GM19468 (cell line): ENCODE measurements at regions not wholly inside any gene's neighbourhood (a gene's known extent, or its start where the extent isn't known, plus 50 kb on each side); places are given as distances from the start of the nearest gene placed in this dataset.
"Not testable (repeated sequence)": the region's sequence is repeated elsewhere in the genome, so short reads cannot be mapped to it uniquely, and the experiment has no call there.

Experiments used
- ATAC-seq: cut with Tn5 transposase; IDR thresholded peaks from one replicate; pipeline ENCODE4 v1.9.1; 2021; ENCODE audit warnings: mild to moderate bottlenecking, moderate library complexity, moderate number of reproducible peaks; ENCODE audit not compliant: unreplicated experiment; ENCODE audit errors: extremely low read depth

GRCh38 chr10:121310151-121310711, 288.0 kb downstream of the FGFR2 start:
- ATAC-seq = no peak

DNA sequence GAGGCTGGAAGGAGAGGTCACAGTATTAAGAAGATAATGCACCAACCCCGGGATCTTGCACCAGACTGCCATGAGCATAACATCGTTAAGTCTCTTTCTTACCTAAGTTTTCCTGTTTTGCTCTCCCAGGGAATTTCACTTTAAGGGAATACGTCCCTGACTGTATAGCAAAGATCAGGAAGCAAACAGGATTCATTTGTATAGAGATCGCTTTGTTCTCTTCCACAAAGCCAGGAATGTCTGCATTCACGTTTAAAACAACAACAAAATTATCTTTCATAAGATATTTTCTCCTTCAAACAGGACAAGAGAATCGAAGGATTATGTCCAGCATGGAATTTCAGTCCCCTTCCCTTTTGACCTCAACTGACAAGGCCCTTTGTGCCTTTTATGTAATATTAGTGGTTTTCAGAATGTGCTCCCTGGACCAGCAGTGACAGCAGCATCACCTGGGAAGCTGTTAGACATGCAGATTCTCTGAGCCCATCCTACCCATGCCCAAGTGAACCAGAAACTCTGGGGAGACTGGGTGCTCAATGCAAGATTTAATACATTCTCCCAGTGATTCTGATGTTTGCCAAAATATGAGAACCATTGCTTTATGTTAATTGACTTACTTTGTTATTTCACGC, 286.3 kb downstream of the FGFR2 start:
- no peak for ATAC-seq

DNA sequence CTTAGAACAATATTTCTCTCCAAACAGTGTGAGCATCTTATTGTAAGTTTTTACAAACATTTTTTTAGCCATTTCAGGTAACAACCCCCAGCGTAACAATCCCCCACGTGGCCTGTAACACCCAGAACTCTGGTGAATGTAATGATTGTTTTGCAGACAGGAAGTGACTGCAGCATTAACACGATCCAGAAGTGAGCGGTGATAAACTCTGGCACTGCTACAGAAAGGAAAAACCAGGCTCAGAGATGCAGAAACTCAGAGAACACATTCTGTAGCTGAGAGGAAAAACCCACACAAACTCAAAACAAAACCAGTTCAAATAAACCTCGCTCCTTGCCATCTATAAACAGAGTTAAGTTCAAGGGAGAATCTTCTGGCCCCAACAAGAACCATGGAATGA, 285.7 kb downstream of the FGFR2 start:
- no peak for ATAC-seq

- no peak for ATAC-seq
Observed at GRCh38 chr10:121313119-121313875, 284.9 kb downstream of the FGFR2 start.

DNA sequence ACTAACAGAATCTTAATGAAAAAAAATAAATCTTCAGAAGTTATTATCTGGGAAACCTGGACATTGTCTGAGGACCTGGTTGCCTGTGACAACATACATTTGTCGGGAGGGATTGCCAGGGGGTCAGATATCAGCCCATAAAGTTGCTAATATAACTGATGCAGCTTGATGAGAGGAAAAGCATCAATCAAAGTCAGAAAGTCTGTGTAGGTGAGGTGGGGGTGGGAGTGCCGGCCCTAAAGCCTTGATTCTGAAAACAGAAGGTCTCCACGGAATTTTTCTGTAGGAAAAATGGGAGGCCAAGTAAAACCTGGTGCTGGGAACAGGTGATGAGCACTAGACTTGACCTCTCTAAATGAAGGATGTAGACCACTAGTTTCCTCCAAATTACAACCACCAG, 281.8 kb downstream of the FGFR2 start:
- ATAC-seq = no peak

- ATAC-seq = no peak
Observed at GRCh38 chr10:121317374-121317773, 280.9 kb downstream of the FGFR2 start.

DNA sequence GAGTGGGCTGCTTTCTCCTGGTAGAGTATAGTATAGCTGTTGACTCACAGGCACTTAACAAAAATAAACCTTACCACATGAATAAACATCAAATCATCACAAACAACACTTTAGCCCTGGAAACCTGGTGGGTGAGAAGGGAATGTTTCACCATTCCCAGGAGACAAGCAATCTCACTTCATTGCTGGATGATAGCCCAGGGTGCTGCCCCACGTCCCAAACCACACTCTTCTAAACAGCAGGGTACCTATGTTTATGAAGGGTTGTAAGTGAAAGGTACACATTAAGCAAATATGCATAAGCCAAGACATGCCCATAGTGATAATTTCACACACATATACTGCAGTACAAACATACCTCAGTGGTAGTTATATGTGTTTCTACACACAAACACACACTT, 276.2 kb downstream of the FGFR2 start:
- ATAC-seq = no peak

DNA sequence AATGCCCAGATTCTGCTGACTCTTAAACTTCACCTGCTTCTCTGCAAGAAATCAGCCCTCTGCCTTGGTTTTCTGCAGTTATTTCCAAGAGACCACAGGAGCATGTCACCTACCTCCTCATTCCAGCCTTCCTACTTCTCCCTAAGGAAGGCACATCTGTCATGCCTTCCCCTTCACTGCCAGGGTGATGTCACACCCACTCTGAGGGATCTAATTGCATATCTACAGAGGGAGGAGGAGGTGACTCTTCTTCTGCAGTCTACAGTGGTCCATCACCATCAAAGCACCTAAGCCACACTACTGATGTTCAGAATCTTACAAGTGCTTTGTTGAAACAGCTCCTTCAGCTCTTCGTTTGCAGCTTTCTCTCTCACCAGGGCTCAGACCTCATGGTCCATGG, 275.5 kb downstream of the FGFR2 start:
- ATAC-seq = no peak

- no peak for ATAC-seq
Observed at GRCh38 chr10:121323443-121323842, 274.8 kb downstream of the FGFR2 start.

DNA sequence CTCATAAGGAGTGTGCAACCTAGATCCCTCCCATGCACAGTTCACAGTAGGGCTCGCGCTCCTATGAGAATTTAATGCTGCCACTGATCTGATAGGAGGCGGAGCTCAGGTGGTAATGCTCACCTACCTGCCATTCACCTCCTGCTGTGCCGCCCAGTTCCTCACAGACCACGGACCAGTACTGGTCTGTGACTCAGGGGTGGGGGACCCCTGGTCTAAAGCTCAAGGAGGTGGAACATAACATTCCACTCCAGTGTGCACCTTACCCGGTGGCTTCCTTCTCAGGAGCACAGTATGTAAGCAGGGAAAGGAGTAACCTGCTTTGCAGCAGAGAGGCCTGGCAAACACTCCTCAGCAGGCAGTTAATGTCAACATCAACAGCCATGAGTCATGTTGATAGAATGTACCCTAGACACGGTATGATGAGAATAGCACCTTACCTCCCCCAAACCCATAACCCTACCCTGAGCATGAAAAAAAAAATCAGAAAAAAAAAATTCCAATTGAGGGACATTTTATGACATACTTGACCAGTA, 273.5 kb downstream of the FGFR2 start:
- no peak for ATAC-seq

GRCh38 chr10:121325490-121326231, 272.6 kb downstream of the FGFR2 start:
- ATAC-seq = no peak

DNA sequence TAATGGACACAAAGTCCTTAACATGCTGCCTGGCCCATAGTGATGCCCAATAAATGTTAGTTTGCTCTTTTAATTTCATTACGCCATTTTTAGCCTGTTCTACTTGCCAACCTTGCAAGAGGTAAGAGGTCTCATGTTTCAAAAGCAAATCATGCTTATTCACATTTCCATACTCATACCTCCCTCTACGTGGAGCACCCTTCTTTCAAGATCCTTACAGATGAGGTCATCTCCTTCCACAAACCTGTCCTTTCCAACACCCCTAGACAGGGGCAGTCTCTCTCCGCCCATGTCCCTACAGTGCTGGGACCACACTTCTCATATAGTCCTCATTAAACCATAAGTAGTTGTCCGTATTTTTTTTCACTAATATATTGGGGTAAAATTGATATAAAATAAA, 271.3 kb downstream of the FGFR2 start:
- ATAC-seq = no peak

DNA sequence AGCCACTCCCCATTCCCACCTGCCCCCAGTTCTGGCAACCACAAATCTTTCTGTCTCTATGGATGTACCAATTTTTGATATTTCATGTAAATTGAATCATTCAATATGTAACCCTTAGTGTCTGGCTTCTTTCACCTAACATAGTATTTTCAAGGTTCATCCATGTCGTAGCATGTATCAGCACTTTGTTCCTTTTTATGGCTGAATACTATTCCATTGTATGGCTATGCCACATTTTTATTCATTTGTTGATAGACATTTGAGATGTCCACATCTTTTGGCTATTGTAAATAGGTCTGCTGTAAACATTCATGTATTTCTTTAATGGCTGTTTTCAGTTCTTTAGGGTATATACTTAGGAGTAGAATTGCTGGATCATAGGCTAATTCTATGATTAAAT, 270.5 kb downstream of the FGFR2 start:
- no peak for ATAC-seq

DNA sequence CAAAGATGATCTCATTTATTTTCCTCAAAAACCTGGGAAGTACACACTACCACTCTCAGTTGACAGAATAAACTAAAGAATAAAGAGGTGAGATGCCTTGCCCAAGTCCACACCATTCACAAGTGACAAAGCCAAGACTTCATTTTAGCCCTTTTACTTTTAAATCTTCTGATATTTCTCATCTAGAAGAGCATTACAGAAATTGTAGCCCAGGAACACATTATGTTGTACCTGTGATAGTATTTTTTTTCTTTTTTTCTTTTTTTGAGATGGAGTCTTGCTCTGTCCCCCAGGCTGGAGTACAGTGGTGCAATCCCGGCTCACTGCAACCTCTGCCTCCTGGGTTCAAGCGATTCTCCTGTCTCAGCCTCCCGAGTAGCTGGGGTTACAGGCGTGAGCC, 268.6 kb downstream of the FGFR2 start:
- ATAC-seq = not testable (repeated sequence)

GRCh38 chr10:121330563-121330962, 267.7 kb downstream of the FGFR2 start:
- ATAC-seq = no peak

DNA sequence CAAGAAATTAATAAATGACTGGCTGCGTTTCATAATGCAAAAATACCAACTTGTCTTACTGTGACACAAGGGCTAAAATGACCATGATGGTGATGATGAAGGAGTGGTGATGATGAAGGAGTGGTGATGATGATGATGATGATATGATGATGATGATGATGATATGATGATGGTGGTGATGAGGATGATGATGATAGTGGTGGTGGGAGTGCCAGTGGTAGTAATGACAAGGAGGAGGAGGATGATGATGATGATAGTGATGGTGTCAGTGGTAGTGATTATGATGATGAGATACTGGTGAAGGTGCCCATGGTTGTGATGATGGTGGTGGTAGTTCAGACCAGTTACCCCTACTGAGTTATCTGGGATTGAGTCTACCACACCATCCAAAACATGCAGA, 265.9 kb downstream of the FGFR2 start:
- ATAC-seq = no peak

- ATAC-seq = no peak
Observed at GRCh38 chr10:121332829-121333765, 265.1 kb downstream of the FGFR2 start.

DNA sequence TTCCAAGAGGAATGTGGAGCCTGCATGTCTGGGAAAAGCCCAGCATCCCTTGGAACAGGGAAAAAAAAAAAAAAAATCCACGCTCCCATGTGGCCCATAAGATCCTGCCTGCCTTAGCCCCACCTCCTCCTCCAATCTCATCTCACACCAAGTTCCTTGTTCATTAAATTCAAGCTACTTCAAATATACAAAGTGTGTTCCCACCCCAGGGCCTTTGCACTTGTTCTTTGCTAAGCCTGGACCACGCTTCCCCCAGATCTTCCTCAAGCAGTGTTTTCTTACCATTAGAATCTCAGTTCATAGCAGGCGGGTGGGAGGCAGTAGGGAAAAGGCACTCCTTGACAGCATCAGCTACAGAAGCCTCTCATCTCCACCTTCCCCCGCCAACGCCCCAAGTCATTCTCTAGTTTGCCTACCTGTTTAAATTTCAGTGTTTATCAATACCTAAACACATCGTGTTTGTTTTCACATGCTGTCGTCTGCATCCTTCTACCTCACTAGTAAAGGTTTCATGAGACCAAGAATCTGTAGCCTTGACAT, 262.8 kb downstream of the FGFR2 start:
- ATAC-seq = no peak

DNA sequence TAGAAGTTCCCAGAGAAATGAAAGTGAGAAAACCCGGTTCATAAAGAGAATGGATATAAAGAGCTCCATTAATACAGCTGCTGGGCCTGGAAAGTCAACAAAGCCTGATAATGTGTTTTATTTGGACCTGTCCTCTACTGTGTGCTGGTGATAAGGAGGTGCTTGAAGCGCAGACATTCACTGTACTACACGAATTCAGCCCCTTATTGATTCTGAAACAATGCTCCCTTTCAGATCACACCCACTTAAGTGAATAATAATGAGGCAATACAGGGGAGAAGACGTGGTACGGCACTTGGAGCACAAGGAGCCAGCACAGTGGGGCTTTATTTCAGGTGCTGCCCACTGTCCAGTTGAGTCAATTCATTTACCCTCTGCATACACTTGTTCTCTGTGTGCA, 260.8 kb downstream of the FGFR2 start:
- ATAC-seq = no peak
